IMR-90 (cell line): ENCODE measurements at regions not wholly inside any gene's neighbourhood (a gene's known extent, or its start where the extent isn't known, plus 50 kb on each side); places are given as distances from the start of the nearest gene placed in this dataset.

Source experiments
- ATAC-seq: fragments of 200-7000 bp; cut with Tn5 transposase; 2 replicates; pipeline ENCODE4 v1.9.1; 2020; ENCODE audit warnings: low read depth, mild to moderate bottlenecking, moderate library complexity
- BruUV-seq: library from RNA; stranded (reverse); fragments of 400-500 nt; replicated peaks from 2 replicates; lab custom pipeline; 2021; lab: Mats Ljungman, UMichigan
- CTCF ChIA-PET: fragments of 300-600 bp; formaldehyde crosslinking; extraction: SDS; loops from one replicate; lab custom pipeline; 2021; ENCODE audit warnings: antibody characterized with exemption; lab: Yijun Ruan, JAX
- POLR2A ChIA-PET: fragments of 300-600 bp; sonication (Branson Sonifier 250); formaldehyde crosslinking; loops from one replicate; lab custom pipeline; 2022; ENCODE audit warnings: antibody characterized with exemption; ENCODE audit not compliant: unreplicated experiment; lab: Charles Lee
- DNase-seq: peaks from one replicate; pipeline ENCODE4 v3.0.0; 2013
- H2AFZ ChIP-seq: replicated peaks from 2 replicates; pipeline ENCODE3; 2013; ENCODE audit warnings: low read length, mild to moderate bottlenecking; ENCODE audit not compliant: poor library complexity
- H2AK5ac ChIP-seq: 2 replicates; pipeline ENCODE4 v1.6.1; 2013; ENCODE audit warnings: low read depth, low read length, inconsistent platforms
- H2AK9ac ChIP-seq: replicated peaks from 2 replicates; pipeline ENCODE3; 2013; ENCODE audit warnings: mild to moderate bottlenecking, low read depth, low read length, moderate library complexity; ENCODE audit not compliant: poor library complexity
- H2BK120ac ChIP-seq: 2 replicates; pipeline ENCODE4 v1.6.1; 2013; ENCODE audit warnings: low read depth, low read length, inconsistent platforms
- H2BK15ac ChIP-seq: 3 replicates; pipeline ENCODE4 v1.6.1; 2013; ENCODE audit warnings: low read depth, low read length, inconsistent platforms
- H2BK20ac ChIP-seq: 2 replicates; pipeline ENCODE4 v1.6.1; 2013; ENCODE audit warnings: low read depth, mild to moderate bottlenecking, inconsistent platforms, low read length, moderate library complexity
- H2BK5ac ChIP-seq: 2 replicates; pipeline ENCODE4 v1.6.1; 2013; ENCODE audit warnings: mild to moderate bottlenecking, low read depth, low read length, inconsistent platforms; ENCODE audit not compliant: poor library complexity, severe bottlenecking
- H3K14ac ChIP-seq: replicated peaks from 2 replicates; pipeline ENCODE4 v1.6.1; 2013; ENCODE audit warnings: low read depth, low read length, inconsistent platforms
- H3K18ac ChIP-seq: 2 replicates; pipeline ENCODE4 v1.6.1; 2013; ENCODE audit warnings: low read depth, low read length, control low read depth
- H3K23ac ChIP-seq: 2 replicates; pipeline ENCODE4 v1.6.1; 2013; ENCODE audit warnings: low read depth, low read length, inconsistent platforms
- H3K27ac ChIP-seq: 2 replicates; pipeline ENCODE4 v1.5.1; 2013; ENCODE audit warnings: mild to moderate bottlenecking, control low read depth, low read length; ENCODE audit not compliant: insufficient read depth
- H3K27me3 ChIP-seq: 2 replicates; pipeline ENCODE4 v1.6.1; 2013; ENCODE audit warnings: low read length; ENCODE audit not compliant: control insufficient read depth, insufficient read depth
- H3K36me3 ChIP-seq: 2 replicates; pipeline ENCODE4 v1.6.1; 2013; ENCODE audit warnings: low read length, mixed read lengths; ENCODE audit not compliant: control insufficient read depth, insufficient read depth
- H3K4ac ChIP-seq: 2 replicates; pipeline ENCODE4 v1.6.1; 2013; ENCODE audit warnings: low read depth, low read length, inconsistent platforms
- H3K4me1 ChIP-seq: 2 replicates; pipeline ENCODE4 v1.6.1; 2013; ENCODE audit warnings: low read length, mixed read lengths; ENCODE audit not compliant: control insufficient read depth, insufficient read depth
- H3K4me2 ChIP-seq: 2 replicates; pipeline ENCODE4 v1.6.1; 2013; ENCODE audit warnings: low read depth, mild to moderate bottlenecking, control low read depth, low read length, moderate library complexity
- H3K4me3 ChIP-seq: 2 replicates; pipeline ENCODE4 v1.5.1; 2013; ENCODE audit warnings: low read depth, mild to moderate bottlenecking, control low read depth, low read length, moderate library complexity; ENCODE audit not compliant: insufficient read depth
- H3K56ac ChIP-seq: 2 replicates; pipeline ENCODE4 v1.6.1; 2013; ENCODE audit warnings: low read length, inconsistent platforms; ENCODE audit not compliant: insufficient read depth; ENCODE audit errors: extremely low read depth
- H3K79me1 ChIP-seq, 2 experiments: 2 replicates each; pipeline ENCODE4 v1.6.1; 2013; ENCODE audit warnings: low read length in 2 of 2, inconsistent platforms in 1 of 2, low read depth in 1 of 2
- H3K9ac ChIP-seq: 2 replicates; pipeline ENCODE4 v1.6.1; 2013; ENCODE audit warnings: low read depth, low read length, control low read depth
- H3K9me1 ChIP-seq: 2 replicates; pipeline ENCODE4 v1.6.1; 2013; ENCODE audit warnings: low read length, inconsistent platforms; ENCODE audit not compliant: insufficient read depth
- H3K9me3 ChIP-seq: 2 replicates; pipeline ENCODE4 v1.6.1; 2013; ENCODE audit warnings: low read length; ENCODE audit not compliant: control insufficient read depth, insufficient read depth
- H4K20me1 ChIP-seq: 2 replicates; pipeline ENCODE4 v1.6.1; 2013; ENCODE audit warnings: low read length, inconsistent platforms; ENCODE audit not compliant: insufficient read depth
- H4K5ac ChIP-seq: 2 replicates; pipeline ENCODE4 v1.6.1; 2013; ENCODE audit warnings: mild to moderate bottlenecking, low read depth, low read length, control low read depth
- H4K8ac ChIP-seq, 2 experiments: 2 replicates each; pipeline ENCODE4 v1.6.1; 2013; ENCODE audit warnings: low read depth in 2 of 2, low read length in 2 of 2, control low read depth in 1 of 2, inconsistent platforms in 1 of 2
- H4K91ac ChIP-seq: 2 replicates; pipeline ENCODE4 v1.6.1; 2013; ENCODE audit warnings: low read depth, low read length, inconsistent platforms; ENCODE audit not compliant: insufficient read depth
- BHLHE40 ChIP-seq: fragments of 150-350 bp; IDR thresholded peaks from 2 replicates; pipeline ENCODE4 v1.6.1; 2016; ENCODE audit warnings: mild to moderate bottlenecking, low read depth, low read length
- CEBPB ChIP-seq: IDR thresholded peaks from 2 replicates; pipeline ENCODE4 v1.6.1; 2012; ENCODE audit warnings: low read depth, low read length, improper control_type of control experiment
- CHD1 ChIP-seq: IDR thresholded peaks from 2 replicates; pipeline ENCODE4 v1.6.1; 2012; ENCODE audit warnings: low read depth, low read length, improper control_type of control experiment
- CTCF ChIP-seq: conservative IDR thresholded peaks from 2 replicates; pipeline ENCODE4 v1.5.1; 2012; ENCODE audit warnings: mild to moderate bottlenecking, low read depth, low read length, improper control_type of control experiment
- ELK1 ChIP-seq: fragments of 150-350 bp; IDR thresholded peaks from 2 replicates; pipeline ENCODE4 v1.6.1; 2016; ENCODE audit warnings: low read depth, mild to moderate bottlenecking, low read length, moderate library complexity, borderline replicate concordance
- FOS ChIP-seq: fragments of 150-350 bp; IDR thresholded peaks from 2 replicates; pipeline ENCODE4 v1.6.1; 2016; ENCODE audit warnings: low read depth, low read length
- MAFK ChIP-seq: IDR thresholded peaks from 2 replicates; pipeline ENCODE4 v1.6.1; 2012; ENCODE audit warnings: low read depth, low read length, improper control_type of control experiment
- MAZ ChIP-seq: IDR thresholded peaks from 2 replicates; pipeline ENCODE4 v1.6.1; 2012; ENCODE audit warnings: low read depth, mild to moderate bottlenecking, low read length, improper control_type of control experiment, moderate library complexity, borderline replicate concordance
- MXI1 ChIP-seq: IDR thresholded peaks from 2 replicates; pipeline ENCODE4 v1.6.1; 2012; ENCODE audit warnings: low read depth, mild to moderate bottlenecking, low read length, moderate library complexity, borderline replicate concordance
- NFE2L2 ChIP-seq: fragments of 150-350 bp; IDR thresholded peaks from 2 replicates; pipeline ENCODE4 v1.6.1; 2016; ENCODE audit warnings: low read depth, mild to moderate bottlenecking, low read length
- POLR2A ChIP-seq: IDR thresholded peaks from 2 replicates; pipeline ENCODE4 v1.6.1; 2012; ENCODE audit warnings: mild to moderate bottlenecking, low read depth, low read length
- RAD21 ChIP-seq: IDR thresholded peaks from 2 replicates; pipeline ENCODE4 v1.6.1; 2012; ENCODE audit warnings: low read length, improper control_type of control experiment
- RCOR1 ChIP-seq: IDR thresholded peaks from 2 replicates; pipeline ENCODE4 v1.6.1; 2012; ENCODE audit warnings: mild to moderate bottlenecking, low read length, improper control_type of control experiment; ENCODE audit not compliant: insufficient replicate concordance
- RFX5 ChIP-seq: IDR thresholded peaks from 2 replicates; pipeline ENCODE4 v1.8.0; 2012; ENCODE audit warnings: low read depth, mild to moderate bottlenecking, low read length, moderate library complexity
- SMC3 ChIP-seq: fragments of 150-350 bp; IDR thresholded peaks from 2 replicates; pipeline ENCODE4 v1.6.1; 2016; ENCODE audit warnings: low read depth, mild to moderate bottlenecking, antibody characterized with exemption, low read length, moderate library complexity
- USF2 ChIP-seq: fragments of 150-350 bp; IDR thresholded peaks from 2 replicates; pipeline ENCODE4 v1.6.1; 2017; ENCODE audit warnings: mild to moderate bottlenecking, antibody characterized with exemption, low read length, low read depth
- WGBS, 2 experiments: methylation state at CpG; one replicate each; pipeline versions ENCODE4 v1.1.5 to v1.1.7; 2013; ENCODE audit warnings: missing lambda C conversion rate in 2 of 2; ENCODE audit not compliant: insufficient read length in 1 of 2; ENCODE audit errors: extremely low coverage in 2 of 2; 5-methylcytosine and 5-hydroxymethylcytosine counted together
- dilution Hi-C: fragments of 300-500 bp; cut with HindIII; formaldehyde crosslinking; loops from one replicate; pipeline ENCODE4 v1.14.3; 2018; ENCODE audit warnings: low sequenced_read_pairs; ENCODE audit not compliant: unreplicated experiment
- in situ Hi-C: fragments of 300-500 bp; cut with MboI; formaldehyde crosslinking; loops from 3 replicates; pipeline ENCODE4 v1.14.3; 2019; ENCODE audit warnings: low sequenced_read_pairs, inconsistent platforms, mixed read lengths
- intact Hi-C: fragments of 100-400 bp; cut with micrococcal nuclease; formaldehyde crosslinking; loops from 2 replicates; pipeline ENCODE4 v1.10.0; 2022

GRCh38 chr1:79431340-79431739, 424.8 kb upstream of the ADGRL4 start:
- TF ChIP-seq CTCF (no peak), MAZ (no peak), CEBPB (no peak), MAFK (no peak), NFE2L2 (no peak), FOS (no peak), ELK1 (no peak), CHD1 (no peak), POLR2A (no peak), USF2 (no peak), RAD21 (no peak), RCOR1 (no peak), SMC3 (no peak), BHLHE40 (no peak), RFX5 (no peak), MXI1 (no peak)
- H3K9ac ChIP-seq, result no peak overlapping the region
- intact Hi-C loops, result no loop called here
- no peaks in the 10 kb centered on the region for H3K79me1 ChIP-seq
- no peak overlapping the region for H2AK5ac ChIP-seq
- H3K4ac ChIP-seq, result no peak overlapping the region
- no peaks in the 10 kb centered on the region for H3K36me3 ChIP-seq
- dilution Hi-C loops, result no loop called here
- WGBS, 2 experiments, result no CpG with 5 or more reads among the region's 2 CpGs
- H3K4me1 ChIP-seq, result no peaks in the 10 kb centered on the region
- ChIA-PET CTCF (no interaction called here), POLR2A (no interaction called here)
- H2AK9ac ChIP-seq, result no peak overlapping the region
- H2AFZ ChIP-seq, result no peak overlapping the region
- H3K14ac ChIP-seq, result no peak overlapping the region
- H4K8ac ChIP-seq, result no peak overlapping the region
- no peak overlapping the region for H4K5ac ChIP-seq
- no peak overlapping the region for H2BK15ac ChIP-seq
- no peak overlapping the region for H2BK5ac ChIP-seq
- no peak overlapping the region for H3K18ac ChIP-seq
- H2BK120ac ChIP-seq, result no peak overlapping the region
- no peak overlapping the region for H3K27ac ChIP-seq
- H3K23ac ChIP-seq, result no peak overlapping the region
- H3K4me3 ChIP-seq, result no peak overlapping the region
- no peak overlapping the region for H3K56ac ChIP-seq
- H4K91ac ChIP-seq, result no peak overlapping the region
- no TSS peak for BruUV-seq
- no peaks in the 10 kb centered on the region for H4K20me1 ChIP-seq
- ATAC-seq (no peak), DNase-seq (no peak)
- no peaks in the 10 kb centered on the region for H3K27me3 ChIP-seq
- no peaks in the 10 kb centered on the region for H3K9me3 ChIP-seq
- no peak overlapping the region for H3K4me2 ChIP-seq
- no peak overlapping the region for H2BK20ac ChIP-seq
- in situ Hi-C loops, result no loop called here
- H3K9me1 ChIP-seq, result no peaks in the 10 kb centered on the region
